ENCODE measurements at regions not wholly inside any gene's neighbourhood (a gene's known extent, or its start where the extent isn't known, plus 50 kb on each side); places are given as distances from the start of the nearest gene placed in this dataset.
"Not testable (repeated sequence)": the region's sequence is repeated elsewhere in the genome, so short reads cannot be mapped to it uniquely, and the experiment has no call there.

DNA sequence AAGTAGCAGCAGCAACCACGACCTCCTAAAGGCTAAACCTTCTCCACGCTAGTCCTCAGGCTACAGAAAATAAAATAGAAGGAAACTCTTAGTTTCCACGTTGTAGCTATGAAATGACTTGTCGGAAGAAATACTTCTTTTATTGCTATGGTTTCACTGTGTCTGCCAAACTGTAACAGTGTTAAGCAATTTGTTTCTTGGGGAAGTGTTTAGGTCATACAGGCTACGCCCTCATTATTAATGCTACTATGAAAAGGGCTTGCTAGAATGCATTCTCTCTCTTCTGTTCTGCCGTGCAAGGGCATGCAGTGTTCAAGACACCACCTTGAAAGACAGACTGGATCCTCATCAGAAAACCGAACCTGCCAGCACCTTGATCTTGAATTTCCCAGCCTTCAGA, 462.7 kb downstream of the PLOD2 start:
- Histone ChIP-seq H3K36me3 (no peaks in the 10 kb centered on the region), H3K4me3 (no peak overlapping the region), H3K27ac (no peak overlapping the region), H3K27me3 (replicated peaks; ENCODE audit: insufficient read depth) (no peaks in the 10 kb centered on the region), H3K4me1 (ENCODE audit: control insufficient read depth in 1 of 2, low read depth in 2 of 2) (no peaks in the 10 kb centered on the region), H3K9me3 (no peaks in the 10 kb centered on the region)
- TF ChIP-seq, protein P1, sequence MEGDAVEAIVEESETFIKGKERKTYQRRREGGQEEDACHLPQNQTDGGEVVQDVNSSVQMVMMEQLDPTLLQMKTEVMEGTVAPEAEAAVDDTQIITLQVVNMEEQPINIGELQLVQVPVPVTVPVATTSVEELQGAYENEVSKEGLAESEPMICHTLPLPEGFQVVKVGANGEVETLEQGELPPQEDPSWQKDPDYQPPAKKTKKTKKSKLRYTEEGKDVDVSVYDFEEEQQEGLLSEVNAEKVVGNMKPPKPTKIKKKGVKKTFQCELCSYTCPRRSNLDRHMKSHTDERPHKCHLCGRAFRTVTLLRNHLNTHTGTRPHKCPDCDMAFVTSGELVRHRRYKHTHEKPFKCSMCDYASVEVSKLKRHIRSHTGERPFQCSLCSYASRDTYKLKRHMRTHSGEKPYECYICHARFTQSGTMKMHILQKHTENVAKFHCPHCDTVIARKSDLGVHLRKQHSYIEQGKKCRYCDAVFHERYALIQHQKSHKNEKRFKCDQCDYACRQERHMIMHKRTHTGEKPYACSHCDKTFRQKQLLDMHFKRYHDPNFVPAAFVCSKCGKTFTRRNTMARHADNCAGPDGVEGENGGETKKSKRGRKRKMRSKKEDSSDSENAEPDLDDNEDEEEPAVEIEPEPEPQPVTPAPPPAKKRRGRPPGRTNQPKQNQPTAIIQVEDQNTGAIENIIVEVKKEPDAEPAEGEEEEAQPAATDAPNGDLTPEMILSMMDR (IDR thresholded peaks at IDR 0.05): no peak
- DNase-seq (ENCODE audit: low spot score) (no peak), ATAC-seq (ENCODE audit: insufficient number of reproducible peaks, low FRiP score, low read depth) (no peak)

DNA sequence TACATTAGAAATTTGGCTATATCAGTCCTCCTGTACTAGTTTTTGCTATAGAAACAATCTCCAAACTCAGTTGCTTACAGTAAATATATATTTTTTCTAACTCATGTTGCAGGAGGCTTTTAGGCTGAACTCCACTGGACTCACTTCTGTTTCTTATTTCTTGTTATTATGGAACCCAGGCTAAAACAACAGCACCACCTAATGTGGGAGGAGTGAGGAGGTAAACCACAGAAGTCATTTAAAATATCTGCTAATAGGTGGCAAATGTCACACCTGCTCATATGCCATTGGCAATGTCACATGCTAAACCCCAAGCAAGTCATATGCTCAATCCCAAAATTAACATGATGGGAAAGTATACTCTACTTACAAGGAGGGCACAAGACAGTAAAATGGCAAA, 462.2 kb downstream of the PLOD2 start:
- Histone ChIP-seq H3K9me3 (no peaks in the 10 kb centered on the region), H3K27ac (no peak overlapping the region), H3K4me1 (ENCODE audit: control insufficient read depth in 1 of 2, low read depth in 2 of 2) (no peaks in the 10 kb centered on the region), H3K4me3 (no peak overlapping the region), H3K27me3 (replicated peaks; ENCODE audit: insufficient read depth) (no peaks in the 10 kb centered on the region), H3K36me3 (no peaks in the 10 kb centered on the region)
- TF ChIP-seq, protein P1 (IDR thresholded peaks at IDR 0.05): no peak
- ATAC-seq (ENCODE audit: insufficient number of reproducible peaks, low FRiP score, low read depth) (no peak), DNase-seq (ENCODE audit: low spot score) (no peak)

DNA sequence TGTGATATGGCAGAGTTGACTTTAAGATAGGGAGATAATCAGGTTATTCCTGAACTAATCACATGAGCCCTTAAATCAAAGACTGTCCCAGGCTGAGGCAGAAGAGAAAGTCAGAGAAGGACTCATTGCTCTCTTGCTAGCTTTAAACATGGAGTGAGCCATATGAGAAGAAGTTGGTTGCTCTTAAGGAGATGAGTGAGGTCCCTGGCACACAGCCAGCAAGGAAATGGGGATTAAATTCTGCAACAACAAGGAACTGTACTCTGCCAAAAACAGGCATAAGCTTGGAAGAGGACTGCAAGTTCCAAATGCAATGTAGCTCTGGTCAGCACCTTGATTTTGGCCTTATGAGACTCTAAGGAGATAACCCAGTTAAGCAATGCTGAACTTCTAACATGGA, 457.0 kb downstream of the PLOD2 start:
- no peak overlapping the region for H3K27ac ChIP-seq
- TF ChIP-seq, protein P1 (IDR thresholded peaks at IDR 0.05): no peak
- H3K4me3 ChIP-seq: no peak overlapping the region
- H3K27me3 ChIP-seq (replicated peaks; ENCODE audit: insufficient read depth): no peaks in the 10 kb centered on the region
- no peaks in the 10 kb centered on the region for H3K9me3 ChIP-seq
- DNase-seq (ENCODE audit: low spot score) (no peak), ATAC-seq (ENCODE audit: insufficient number of reproducible peaks, low FRiP score, low read depth) (no peak)
- H3K4me1 ChIP-seq (ENCODE audit: control insufficient read depth in 1 of 2, low read depth in 2 of 2): no peaks in the 10 kb centered on the region
- no peaks in the 10 kb centered on the region for H3K36me3 ChIP-seq

DNA sequence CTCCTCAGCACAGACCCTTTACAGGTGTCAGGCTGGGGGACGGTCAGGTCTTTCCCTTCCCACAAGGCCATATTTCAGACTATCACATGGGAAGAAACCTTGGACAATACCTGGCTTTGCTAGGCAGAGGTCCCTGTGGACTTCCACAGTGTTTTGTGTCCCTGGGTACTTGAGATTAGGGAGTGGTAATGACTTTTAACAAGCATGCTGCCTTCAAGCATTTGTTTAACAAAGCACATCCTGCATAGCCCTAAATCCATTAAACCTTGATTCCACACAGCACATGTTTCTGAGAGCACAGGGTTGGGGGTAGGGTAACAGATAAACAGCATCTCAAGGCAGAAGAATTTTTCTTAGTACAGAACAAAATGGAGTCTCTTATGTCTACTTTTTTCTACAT, 451.2 kb downstream of the PLOD2 start:
- ATAC-seq (ENCODE audit: insufficient number of reproducible peaks, low FRiP score, low read depth); H3K4me3 ChIP-seq; DNase-seq (ENCODE audit: low spot score); H3K9me3 ChIP-seq; H3K27ac ChIP-seq; H3K36me3 ChIP-seq; H3K4me1 ChIP-seq (ENCODE audit: control insufficient read depth in 1 of 2, low read depth in 2 of 2); H3K27me3 ChIP-seq (replicated peaks; ENCODE audit: insufficient read depth): not testable (repeated sequence)

DNA sequence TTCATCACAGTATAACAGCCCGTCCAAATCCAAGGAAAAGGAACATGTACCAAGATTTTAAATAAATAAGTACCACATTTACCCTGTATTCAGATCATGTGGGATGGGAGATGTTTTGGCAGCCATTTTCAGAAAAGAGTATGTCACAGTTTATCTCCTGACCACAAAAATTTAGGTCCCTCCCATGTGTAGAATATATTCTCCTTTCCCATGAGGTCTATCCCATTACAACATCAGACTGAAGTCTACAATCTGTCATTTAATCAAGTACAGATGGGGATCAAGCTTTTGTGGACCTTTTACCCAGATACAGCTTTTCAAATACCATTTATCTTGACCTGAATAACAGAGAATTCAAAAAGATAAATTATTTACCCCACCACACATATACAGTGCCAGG, 444.5 kb downstream of the PLOD2 start:
- Histone ChIP-seq H3K36me3 (no peaks in the 10 kb centered on the region), H3K9me3 (no peaks in the 10 kb centered on the region), H3K4me3 (no peak overlapping the region), H3K4me1 (ENCODE audit: control insufficient read depth in 1 of 2, low read depth in 2 of 2) (no peaks in the 10 kb centered on the region), H3K27me3 (replicated peaks; ENCODE audit: insufficient read depth) (no peaks in the 10 kb centered on the region), H3K27ac (no peak overlapping the region)
- TF ChIP-seq, protein P1 (IDR thresholded peaks at IDR 0.05): no peak
- ATAC-seq (ENCODE audit: insufficient number of reproducible peaks, low FRiP score, low read depth): no peak
- DNase-seq (ENCODE audit: low spot score): no peak

DNA sequence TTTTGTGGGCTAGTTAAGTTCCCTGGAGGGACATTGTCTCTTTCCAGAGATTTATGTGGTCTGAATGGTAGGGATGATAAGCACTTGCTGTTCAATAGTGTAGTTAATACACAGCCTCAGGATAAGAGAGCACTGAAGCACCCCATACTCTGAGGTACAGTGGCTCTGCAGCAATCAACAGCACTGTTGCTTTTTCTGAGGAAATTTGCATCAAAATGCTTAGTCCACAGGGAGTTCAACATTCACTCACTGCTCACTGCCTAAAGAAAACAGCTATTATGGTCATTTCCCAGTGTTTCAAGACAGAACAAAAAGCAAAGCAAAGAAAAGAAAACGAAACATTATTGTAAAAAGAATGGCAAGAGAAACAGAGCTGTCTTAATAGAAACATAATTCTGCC, 441.9 kb downstream of the PLOD2 start:
- DNase-seq (ENCODE audit: low spot score) (no peak), ATAC-seq (ENCODE audit: insufficient number of reproducible peaks, low FRiP score, low read depth) (no peak)
- Histone ChIP-seq H3K27ac (no peak overlapping the region), H3K4me1 (ENCODE audit: control insufficient read depth in 1 of 2, low read depth in 2 of 2) (no peaks in the 10 kb centered on the region), H3K36me3 (no peaks in the 10 kb centered on the region), H3K4me3 (no peak overlapping the region), H3K27me3 (replicated peaks; ENCODE audit: insufficient read depth) (no peaks in the 10 kb centered on the region), H3K9me3 (no peaks in the 10 kb centered on the region)
- TF ChIP-seq, protein P1 (IDR thresholded peaks at IDR 0.05): no peak
